ENCODE measurements at regions not wholly inside any gene's neighbourhood (a gene's known extent, or its start where the extent isn't known, plus 50 kb on each side); places are given as distances from the start of the nearest gene placed in this dataset.

DNA sequence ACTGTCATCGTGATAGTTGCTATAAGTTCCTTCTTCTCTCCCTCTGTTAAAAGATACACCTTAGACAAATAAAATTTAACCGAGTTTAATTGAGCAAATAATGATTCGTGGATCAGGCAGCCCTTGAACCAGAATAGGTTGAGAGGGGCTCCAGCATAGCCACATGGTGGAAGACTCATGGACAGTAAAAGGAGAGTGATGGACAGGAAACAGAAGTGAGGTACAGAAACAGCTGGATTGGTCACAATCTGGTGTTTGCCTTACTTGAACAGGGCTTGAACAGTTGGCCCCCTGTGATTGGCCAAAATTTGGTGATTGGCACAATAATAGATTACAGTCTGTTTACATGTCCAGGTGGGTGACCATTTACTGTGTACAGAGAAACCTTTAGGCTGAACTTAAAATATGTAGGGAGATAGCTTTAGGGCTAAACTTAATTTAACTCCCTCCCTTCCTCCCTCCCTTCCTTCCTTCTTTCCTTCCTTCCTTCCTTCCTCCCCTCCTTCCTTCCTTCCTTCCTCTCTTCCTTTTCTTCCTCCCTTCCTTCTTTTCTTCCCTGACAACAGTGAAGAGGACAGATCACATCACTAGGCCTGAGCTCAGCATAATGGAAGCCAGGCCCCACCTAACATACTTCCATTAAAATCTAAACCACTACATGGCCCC, 531.8 kb upstream of the JARID2 start:
- BruUV-seq (replicated peaks): no TSS peak
- DNase-seq (ENCODE audit: low read depth, low spot score): no peak
- H3K4me2 ChIP-seq (ENCODE audit: control insufficient read depth, insufficient read depth): no peak overlapping the region
- ChIA-PET POLR2A (no interaction called here), RAD21 (ENCODE audit: unreplicated experiment) (interaction anchor here (0.6 to 1.5 kb wide), 5 partner anchors 15 to 540 kb away, joined by 3 read pairs; no protein-coding TSS in a partner anchor), SMC1A (ENCODE audit: uncharacterized antibody, unreplicated experiment) (interaction anchor here (0.6 to 5.5 kb wide), 9 partner anchors 10 to 807 kb away, joined by 3 to 39 read pairs (median 3); no protein-coding TSS in a partner anchor), CTCF (interaction anchor here (1.4 to 2.1 kb wide), 2 partner anchors 12 to 15 kb away, joined by 3 to 5 read pairs; no protein-coding TSS in a partner anchor)
- WGBS (ENCODE audit: insufficient coverage, insufficient replicate concordance, low lambda C conversion rate, missing lambda C conversion rate): 66% methylated on average over 3 of the region's 3 CpGs
- no peaks in the 10 kb centered on the region for H3K4me1 ChIP-seq (ENCODE audit: control insufficient read depth, insufficient read depth, low read length)
- H3K9ac ChIP-seq (ENCODE audit: control insufficient read depth, insufficient read depth, low read length): no peak overlapping the region
- no peak overlapping the region for H2AFZ ChIP-seq (ENCODE audit: control insufficient read depth, low read depth, low read length)
- no peak for ATAC-seq
- no peaks in the 10 kb centered on the region for H4K20me1 ChIP-seq (ENCODE audit: control insufficient read depth, insufficient read depth)
- H3K27ac ChIP-seq (ENCODE audit: control insufficient read depth, insufficient read depth): no peak overlapping the region
- H3K9me3 ChIP-seq (replicated peaks; ENCODE audit: control insufficient read depth, insufficient read depth, low read length): no peaks in the 10 kb centered on the region
- H3K4me3 ChIP-seq: no peak overlapping the region
- no peaks in the 10 kb centered on the region for H3K36me3 ChIP-seq (ENCODE audit: control insufficient read depth in 2 of 2, insufficient read depth in 2 of 2, low read length in 1 of 2)
- no peak for FAIRE-seq
- in situ Hi-C loops (cut with MboI) (no loop called here), intact Hi-C loops (cut with micrococcal nuclease; ENCODE audit: unreplicated experiment) (no loop called here)
- TF ChIP-seq RB1 (IDR thresholded peaks at IDR 0.05; ENCODE audit: borderline replicate concordance): no peak
- TF ChIP-seq, protein P1, sequence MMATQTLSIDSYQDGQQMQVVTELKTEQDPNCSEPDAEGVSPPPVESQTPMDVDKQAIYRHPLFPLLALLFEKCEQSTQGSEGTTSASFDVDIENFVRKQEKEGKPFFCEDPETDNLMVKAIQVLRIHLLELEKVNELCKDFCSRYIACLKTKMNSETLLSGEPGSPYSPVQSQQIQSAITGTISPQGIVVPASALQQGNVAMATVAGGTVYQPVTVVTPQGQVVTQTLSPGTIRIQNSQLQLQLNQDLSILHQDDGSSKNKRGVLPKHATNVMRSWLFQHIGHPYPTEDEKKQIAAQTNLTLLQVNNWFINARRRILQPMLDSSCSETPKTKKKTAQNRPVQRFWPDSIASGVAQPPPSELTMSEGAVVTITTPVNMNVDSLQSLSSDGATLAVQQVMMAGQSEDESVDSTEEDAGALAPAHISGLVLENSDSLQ (IDR thresholded peaks at IDR 0.05): 0 out of 2 replicates have a peak, but pooled peaks have one; percentile 13
- H3K79me2 ChIP-seq (ENCODE audit: control insufficient read depth, insufficient read depth, low read length): no peaks in the 10 kb centered on the region
- H3K27me3 ChIP-seq (replicated peaks in 1 of 2; ENCODE audit: control insufficient read depth in 2 of 2, insufficient read depth in 2 of 2, low read length in 1 of 2): no peaks in the 10 kb centered on the region

DNA sequence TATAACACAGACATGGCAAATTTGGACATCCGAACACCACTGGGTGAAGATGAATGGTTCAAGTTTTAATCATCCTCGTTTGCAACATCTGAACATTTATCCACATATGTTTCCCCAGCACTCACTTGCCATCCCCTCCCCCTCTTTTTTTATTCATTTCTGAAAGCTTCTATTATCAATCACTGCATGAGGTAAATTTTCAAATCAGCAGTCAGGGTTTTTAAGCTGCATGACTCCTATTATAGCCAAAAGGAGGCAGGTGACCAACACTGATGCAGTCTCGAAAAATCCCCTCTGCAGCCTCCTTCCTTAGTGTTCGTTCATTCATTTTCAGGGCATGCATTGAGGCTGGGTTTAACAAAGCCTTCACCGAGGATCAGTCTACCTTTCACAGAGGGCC, 530.8 kb upstream of the JARID2 start:
- Histone ChIP-seq H3K4me2 (ENCODE audit: control insufficient read depth, insufficient read depth) (no peak overlapping the region), H3K27ac (ENCODE audit: control insufficient read depth, insufficient read depth) (no peak overlapping the region), H3K9ac (ENCODE audit: control insufficient read depth, insufficient read depth, low read length) (no peak overlapping the region), H3K27me3 (replicated peaks in 1 of 2; ENCODE audit: control insufficient read depth in 2 of 2, insufficient read depth in 2 of 2, low read length in 1 of 2) (no peaks in the 10 kb centered on the region), H3K4me1 (ENCODE audit: control insufficient read depth, insufficient read depth, low read length) (no peaks in the 10 kb centered on the region), H3K4me3 (no peak overlapping the region), H3K36me3 (ENCODE audit: control insufficient read depth in 2 of 2, insufficient read depth in 2 of 2, low read length in 1 of 2) (no peaks in the 10 kb centered on the region), H3K79me2 (ENCODE audit: control insufficient read depth, insufficient read depth, low read length) (no peaks in the 10 kb centered on the region), H4K20me1 (ENCODE audit: control insufficient read depth, insufficient read depth) (no peaks in the 10 kb centered on the region), H2AFZ (ENCODE audit: control insufficient read depth, low read depth, low read length) (no peak overlapping the region), H3K9me3 (replicated peaks; ENCODE audit: control insufficient read depth, insufficient read depth, low read length) (no peaks in the 10 kb centered on the region)
- WGBS (ENCODE audit: insufficient coverage, insufficient replicate concordance, low lambda C conversion rate, missing lambda C conversion rate): 55% methylated on average over 5 of the region's 5 CpGs
- in situ Hi-C loops (cut with MboI) (no loop called here), intact Hi-C loops (cut with micrococcal nuclease; ENCODE audit: unreplicated experiment) (no loop called here)
- ATAC-seq (no peak), FAIRE-seq (no peak), DNase-seq (ENCODE audit: low read depth, low spot score) (no peak)
- RAD21 ChIA-PET (ENCODE audit: unreplicated experiment): interaction anchor here (0.9 to 1.5 kb wide), 2 partner anchors 11 to 53 kb away, joined by 3 read pairs; no protein-coding TSS in a partner anchor
- POLR2A ChIA-PET: no interaction called here
- SMC1A ChIA-PET (ENCODE audit: uncharacterized antibody, unreplicated experiment): interaction anchor here (0.6 to 5.5 kb wide), 9 partner anchors 9 to 806 kb away, joined by 3 to 39 read pairs (median 3); no protein-coding TSS in a partner anchor
- BruUV-seq (replicated peaks): no TSS peak
- CTCF ChIA-PET: interaction anchor here (1.4 kb wide), 1 partner anchor 14 kb away, joined by 3 read pairs; no protein-coding TSS in a partner anchor
- TF ChIP-seq CREB1 (IDR thresholded peaks at IDR 0.05; ENCODE audit: low read depth): no peak
- TF ChIP-seq, protein P2, sequence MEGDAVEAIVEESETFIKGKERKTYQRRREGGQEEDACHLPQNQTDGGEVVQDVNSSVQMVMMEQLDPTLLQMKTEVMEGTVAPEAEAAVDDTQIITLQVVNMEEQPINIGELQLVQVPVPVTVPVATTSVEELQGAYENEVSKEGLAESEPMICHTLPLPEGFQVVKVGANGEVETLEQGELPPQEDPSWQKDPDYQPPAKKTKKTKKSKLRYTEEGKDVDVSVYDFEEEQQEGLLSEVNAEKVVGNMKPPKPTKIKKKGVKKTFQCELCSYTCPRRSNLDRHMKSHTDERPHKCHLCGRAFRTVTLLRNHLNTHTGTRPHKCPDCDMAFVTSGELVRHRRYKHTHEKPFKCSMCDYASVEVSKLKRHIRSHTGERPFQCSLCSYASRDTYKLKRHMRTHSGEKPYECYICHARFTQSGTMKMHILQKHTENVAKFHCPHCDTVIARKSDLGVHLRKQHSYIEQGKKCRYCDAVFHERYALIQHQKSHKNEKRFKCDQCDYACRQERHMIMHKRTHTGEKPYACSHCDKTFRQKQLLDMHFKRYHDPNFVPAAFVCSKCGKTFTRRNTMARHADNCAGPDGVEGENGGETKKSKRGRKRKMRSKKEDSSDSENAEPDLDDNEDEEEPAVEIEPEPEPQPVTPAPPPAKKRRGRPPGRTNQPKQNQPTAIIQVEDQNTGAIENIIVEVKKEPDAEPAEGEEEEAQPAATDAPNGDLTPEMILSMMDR (IDR thresholded peaks at IDR 0.05 in 2 of 3, conservative IDR thresholded peaks at IDR 0.05 in 1 of 3; ENCODE audit: control insufficient read depth in 2 of 3, extremely low read depth in 1 of 3, insufficient read depth in 1 of 3, low read depth in 3 of 3, low read length in 3 of 3): peak in 1 of 3 experiments; percentile 37; a peak in 2 of 6 replicates
- TF ChIP-seq RAD21 (IDR thresholded peaks at IDR 0.05; ENCODE audit: insufficient read depth, low read depth, low read length): peak; percentile 25; the same call in 1 of the 2 replicates

Measured in GM12878 (cell line).